SW480 (cell line): ENCODE measurements at regions not wholly inside any gene's neighbourhood (a gene's known extent, or its start where the extent isn't known, plus 50 kb on each side); places are given as distances from the start of the nearest gene placed in this dataset.
A peak's percentile ranks its signal among the peaks of the same experiment; 100 is the strongest.

Source experiments
- DNase-seq: peaks from one replicate; pipeline ENCODE4 v3.0.0-alpha.2; 2016; ENCODE audit warnings: low spot score

- no peak for DNase-seq
These were observed 257.1 kb downstream of the OPA1 start for GRCh38 chr3:193850084-193850619.

GRCh38 chr3:193851428-193851847 is 258.4 kb downstream of the OPA1 start:
- DNase-seq: peak; percentile 44

GRCh38 chr3:193851941-193852674 is 259.1 kb downstream of the OPA1 start:
- peak; percentile 79 for DNase-seq

GRCh38 chr3:193852901-193853300 is 259.9 kb downstream of the OPA1 start:
- peak; percentile 80 for DNase-seq

- peak; percentile 78 for DNase-seq
These were observed 260.7 kb downstream of the OPA1 start for GRCh38 chr3:193853511-193854219.

GRCh38 chr3:193857996-193858395 is 265.0 kb downstream of the OPA1 start:
- DNase-seq: no peak

- DNase-seq: peak; percentile 94
These were observed 266.2 kb downstream of the OPA1 start for GRCh38 chr3:193859195-193859594.

- no peak for DNase-seq
These were observed 268.0 kb downstream of the OPA1 start for GRCh38 chr3:193861012-193861411.

- DNase-seq: no peak
These were observed 269.8 kb downstream of the OPA1 start for GRCh38 chr3:193862843-193863242.

GRCh38 chr3:193863657-193864357 is 270.8 kb downstream of the OPA1 start:
- no peak for DNase-seq

- no peak for DNase-seq
These were observed 270.6 kb upstream of the HES1 start for GRCh38 chr3:193865339-193865738.

GRCh38 chr3:193865896-193866480 is 270.0 kb upstream of the HES1 start:
- DNase-seq: no peak

- DNase-seq: no peak
These were observed 267.4 kb upstream of the HES1 start for GRCh38 chr3:193868590-193868989.

- DNase-seq: peak; percentile 96
These were observed 266.4 kb upstream of the HES1 start for GRCh38 chr3:193869221-193870201.

GRCh38 chr3:193870376-193871219 is 265.4 kb upstream of the HES1 start:
- peak; percentile 63 for DNase-seq

GRCh38 chr3:193871220-193871485 is 264.8 kb upstream of the HES1 start:
- peak; percentile 68 for DNase-seq

GRCh38 chr3:193872265-193872753 is 263.6 kb upstream of the HES1 start:
- DNase-seq: peak; percentile 98

GRCh38 chr3:193873426-193874201 is 262.3 kb upstream of the HES1 start:
- DNase-seq: no peak

- no peak for DNase-seq
These were observed 261.4 kb upstream of the HES1 start for GRCh38 chr3:193874512-193874911.
